ENCODE measurements at regions not wholly inside any gene's neighbourhood (a gene's known extent, or its start where the extent isn't known, plus 50 kb on each side); places are given as distances from the start of the nearest gene placed in this dataset.

- no peak for FAIRE-seq
These were observed 61.6 kb downstream of the LSM5 start for GRCh38 chr7:32428546-32428945.

- no peak for FAIRE-seq
These were observed 62.4 kb downstream of the LSM5 start for GRCh38 chr7:32427769-32428291.

- FAIRE-seq = no peak
These were observed 73.3 kb downstream of the LSM5 start for GRCh38 chr7:32416846-32417245.

GRCh38 chr7:32415936-32416335 is 74.2 kb downstream of the LSM5 start:
- no peak for FAIRE-seq

GRCh38 chr7:32415519-32415918 is 74.7 kb downstream of the LSM5 start:
- no peak for FAIRE-seq

GRCh38 chr7:32412471-32412870 is 77.7 kb downstream of the LSM5 start:
- no peak for FAIRE-seq

- no peak for FAIRE-seq
These were observed 79.6 kb downstream of the LSM5 start for GRCh38 chr7:32410545-32410944.

GRCh38 chr7:32406386-32406785 is 83.8 kb downstream of the LSM5 start:
- FAIRE-seq = no peak

GRCh38 chr7:32403463-32404229 is 86.5 kb downstream of the LSM5 start:
- no peak for FAIRE-seq

GRCh38 chr7:32400676-32401075 is 89.5 kb downstream of the LSM5 start:
- no peak for FAIRE-seq

- FAIRE-seq = no peak
These were observed 90.9 kb downstream of the LSM5 start for GRCh38 chr7:32399311-32399710.

- no peak for FAIRE-seq
These were observed 95.0 kb downstream of the LSM5 start for GRCh38 chr7:32395168-32395567.

GRCh38 chr7:32393861-32394260 is 96.3 kb downstream of the LSM5 start:
- no peak for FAIRE-seq

GRCh38 chr7:32390210-32390609 is 100.0 kb downstream of the LSM5 start:
- no peak for FAIRE-seq

GRCh38 chr7:32385316-32385956 is 104.7 kb downstream of the LSM5 start:
- no peak for FAIRE-seq

- FAIRE-seq = no peak
These were observed 109.1 kb downstream of the LSM5 start for GRCh38 chr7:32381024-32381601.

GRCh38 chr7:32379510-32380112 is 110.6 kb downstream of the LSM5 start:
- FAIRE-seq = no peak

- no peak for FAIRE-seq
These were observed 111.2 kb downstream of the LSM5 start for GRCh38 chr7:32378988-32379387.

GRCh38 chr7:32364581-32364980 is 125.6 kb downstream of the LSM5 start:
- FAIRE-seq = no peak

- no peak for FAIRE-seq
These were observed 130.1 kb downstream of the LSM5 start for GRCh38 chr7:32360127-32360526.

- no peak for FAIRE-seq
These were observed 132.5 kb downstream of the LSM5 start for GRCh38 chr7:32357535-32358277.

- FAIRE-seq = no peak
These were observed 142.8 kb downstream of the LSM5 start for GRCh38 chr7:32347244-32347828.

Measured in G401.6 (cell line).